ENCODE measurements at regions not wholly inside any gene's neighbourhood (a gene's known extent, or its start where the extent isn't known, plus 50 kb on each side); places are given as distances from the start of the nearest gene placed in this dataset.

DNA sequence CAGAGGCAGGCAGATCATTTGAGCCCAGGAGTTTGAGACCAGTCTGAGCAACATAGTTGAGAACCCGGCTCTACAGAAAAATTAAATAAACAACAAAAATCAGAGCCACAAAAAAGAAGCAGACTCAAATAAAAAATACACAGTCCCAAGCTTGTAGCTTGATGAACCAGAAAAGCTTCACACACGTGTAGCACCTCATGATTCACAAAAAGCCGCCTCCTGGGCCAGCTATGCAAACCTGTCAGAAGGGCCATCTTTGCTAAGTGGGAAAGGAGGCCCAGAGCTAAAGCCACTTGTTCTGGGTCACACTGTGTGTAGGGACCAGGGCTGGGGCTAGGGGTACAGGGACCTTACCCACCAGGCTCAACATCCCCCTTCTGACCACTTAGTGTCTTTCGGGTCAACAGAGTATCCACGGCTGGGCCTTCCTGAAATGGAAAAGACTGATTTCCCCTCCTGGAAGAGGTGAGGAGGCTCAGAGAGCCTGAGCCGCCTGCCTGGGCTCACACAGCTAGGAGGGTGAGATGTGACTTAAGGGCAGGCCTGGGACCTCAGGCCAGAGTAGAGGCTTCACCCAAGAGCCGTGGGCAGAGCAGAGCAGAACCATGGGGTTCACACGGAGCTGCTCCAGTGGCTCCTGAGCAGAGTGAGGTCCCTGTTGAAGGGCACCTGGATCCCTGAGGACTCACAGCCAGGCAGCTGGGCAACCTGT lies 269.6 kb downstream of the PARN start:
- no peak for DNase-seq

DNA sequence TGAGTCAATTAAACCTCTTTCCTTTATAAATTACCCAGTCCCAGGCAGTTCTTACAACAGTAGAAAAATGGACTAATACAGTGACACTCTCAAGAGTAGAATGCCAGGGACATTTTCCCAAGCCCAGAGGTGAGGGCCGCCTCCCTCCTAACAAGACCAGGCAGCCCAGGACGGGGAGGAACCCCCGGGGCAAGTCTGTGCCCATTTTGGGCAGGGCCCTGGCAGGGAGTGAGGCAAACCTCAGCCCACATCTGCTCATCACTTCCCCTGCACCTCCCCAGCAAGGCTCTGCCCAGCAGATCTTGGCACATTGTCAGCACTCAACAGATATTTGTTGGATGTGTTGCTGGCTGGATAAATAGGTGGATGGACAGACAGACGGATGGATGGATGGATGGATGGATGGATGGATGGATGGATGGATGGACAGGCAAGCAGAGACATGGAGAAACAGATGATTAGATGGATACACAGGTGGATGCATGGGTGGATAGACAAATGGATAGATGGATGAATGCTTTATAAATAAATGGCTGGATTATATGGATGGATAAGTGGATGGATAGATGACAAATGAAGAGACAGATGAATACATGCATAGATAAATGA lies 271.3 kb downstream of the PARN start:
- DNase-seq, result no peak

GRCh38 chr16:14357328-14357727 lies 272.7 kb downstream of the PARN start:
- no peak for DNase-seq

DNA sequence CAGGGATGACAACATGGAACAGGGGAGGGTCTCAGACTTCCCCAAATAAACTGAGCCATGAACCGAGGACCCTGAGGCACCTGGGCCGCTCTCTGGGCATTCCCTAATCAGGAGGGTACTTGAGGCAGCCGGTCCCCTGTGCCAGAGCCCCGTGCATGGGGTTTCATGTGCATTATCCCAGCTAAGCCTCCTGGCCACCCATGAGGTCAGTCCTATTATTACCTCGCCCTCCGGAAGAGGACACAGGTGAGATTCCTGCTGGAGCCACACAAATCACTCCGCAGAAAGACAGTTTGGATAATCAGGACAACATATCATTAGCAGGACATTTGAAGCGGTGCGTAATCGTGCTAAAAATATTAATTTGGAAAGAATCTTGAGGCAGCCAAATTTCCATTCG lies 274.0 kb downstream of the PARN start:
- no peak for DNase-seq

GRCh38 chr16:14354561-14355351 lies 275.3 kb downstream of the PARN start:
- no peak for DNase-seq

DNA sequence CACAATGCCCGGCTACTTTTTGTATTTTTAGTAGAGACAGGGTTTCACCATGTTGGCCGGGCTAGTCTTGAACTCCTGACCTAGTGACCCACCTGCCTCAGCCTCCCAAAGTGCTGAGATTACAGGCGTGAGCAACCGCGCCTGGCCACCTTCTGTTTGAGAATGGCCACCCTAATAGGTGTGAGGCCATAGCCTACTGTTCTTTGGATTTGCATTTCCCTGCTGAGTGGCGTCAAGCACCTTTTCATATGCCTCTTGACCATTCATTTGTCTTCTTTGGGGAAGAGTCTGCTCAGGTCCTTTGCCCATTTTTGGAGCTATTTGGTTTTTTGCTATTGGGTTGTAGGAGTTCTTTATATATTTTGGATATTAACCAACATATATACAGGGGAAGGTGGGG lies 276.7 kb downstream of the PARN start:
- DNase-seq, result no peak

DNA sequence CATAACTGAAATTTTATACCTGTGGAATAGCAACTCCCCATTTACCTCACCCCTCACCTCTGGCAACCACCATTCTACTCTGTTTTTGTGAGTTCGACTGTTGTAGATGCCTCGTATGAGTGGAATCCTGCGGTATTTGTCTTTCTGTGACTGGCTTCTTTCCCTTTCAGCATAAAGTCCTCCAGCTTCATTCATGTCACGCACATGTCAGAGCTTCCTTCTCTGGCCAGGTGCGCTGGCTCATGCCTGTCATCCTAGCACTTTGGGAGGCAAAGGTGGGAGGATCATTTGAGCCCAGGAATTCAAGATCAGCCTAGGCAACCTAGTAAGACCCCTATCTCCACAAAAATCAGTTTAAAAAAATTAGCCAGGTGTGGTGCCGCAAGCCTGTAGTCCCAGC lies 278.4 kb downstream of the PARN start:
- no peak for DNase-seq

DNA sequence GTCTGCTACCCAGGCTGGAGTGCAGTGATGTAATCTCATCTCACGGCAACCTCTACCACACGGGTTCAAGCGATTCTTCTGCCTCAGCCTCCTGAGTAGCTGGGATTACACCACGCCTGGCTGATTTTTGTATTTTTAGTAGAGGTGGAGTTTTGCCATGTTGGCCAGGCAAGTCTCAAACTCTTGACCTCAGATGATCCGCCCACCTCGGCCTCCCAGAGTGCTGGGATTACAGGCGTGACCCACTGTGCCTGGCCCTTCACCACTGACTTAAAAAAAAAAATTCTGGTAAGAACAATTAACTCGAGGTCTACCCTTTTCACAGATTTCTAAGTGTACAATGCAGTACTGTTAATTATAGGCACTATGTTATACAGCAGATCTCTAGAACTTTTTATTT lies 279.4 kb downstream of the PARN start:
- no peak for DNase-seq

DNA sequence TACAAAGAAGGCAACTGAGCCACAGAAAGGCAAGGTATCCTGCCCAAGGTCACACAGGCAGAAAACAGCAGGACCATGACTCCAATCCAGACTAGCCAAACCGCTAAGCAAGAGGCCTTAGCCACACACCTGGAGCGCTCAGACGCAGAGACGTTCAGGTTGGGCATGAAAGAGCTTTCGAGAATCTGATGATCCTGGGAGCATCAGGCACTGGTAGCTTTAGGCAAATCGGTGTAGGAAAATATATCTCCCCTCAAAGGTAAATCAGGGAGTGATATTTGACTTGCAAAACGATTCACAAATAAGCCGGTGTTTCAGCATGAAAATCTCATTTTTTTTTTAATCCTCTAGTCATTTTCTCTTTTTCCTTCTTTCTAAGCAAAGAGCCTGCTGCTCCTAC lies 279.0 kb downstream of the MRTFB start:
- DNase-seq, result no peak

- DNase-seq, result no peak
These were observed 276.6 kb downstream of the MRTFB start for GRCh38 chr16:14347706-14348105.

- no peak for DNase-seq
These were observed 275.4 kb downstream of the MRTFB start for GRCh38 chr16:14346278-14347142.

DNA sequence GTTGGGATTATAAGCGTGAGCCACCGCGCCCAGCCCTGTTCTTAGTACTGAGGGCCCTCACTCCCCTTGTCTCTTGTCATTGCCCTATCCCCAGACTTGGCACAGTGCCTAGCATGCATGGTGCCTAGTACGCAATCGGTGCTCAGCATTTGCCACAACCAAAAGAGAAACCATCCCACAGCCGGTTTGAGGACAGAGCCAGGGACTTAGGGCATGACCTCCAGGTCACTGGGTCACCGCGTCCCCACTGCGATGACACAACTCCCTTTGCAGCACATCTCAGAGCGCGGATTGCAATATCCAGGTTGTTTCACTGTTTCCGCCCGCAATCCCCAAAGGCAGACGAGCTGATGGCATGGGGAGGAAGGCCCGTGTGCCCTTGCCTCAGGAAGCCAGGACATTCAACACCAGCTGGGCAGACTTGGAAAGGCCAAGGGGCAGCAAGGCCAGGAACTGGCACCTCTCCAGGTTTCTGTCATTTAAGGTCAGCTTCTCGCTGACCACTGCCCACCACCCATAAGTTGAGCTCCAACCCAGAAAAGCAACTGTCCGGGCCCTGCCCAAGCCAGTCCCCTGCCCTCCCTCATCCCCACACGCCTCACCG lies 274.5 kb downstream of the MRTFB start:
- DNase-seq, result no peak

DNA sequence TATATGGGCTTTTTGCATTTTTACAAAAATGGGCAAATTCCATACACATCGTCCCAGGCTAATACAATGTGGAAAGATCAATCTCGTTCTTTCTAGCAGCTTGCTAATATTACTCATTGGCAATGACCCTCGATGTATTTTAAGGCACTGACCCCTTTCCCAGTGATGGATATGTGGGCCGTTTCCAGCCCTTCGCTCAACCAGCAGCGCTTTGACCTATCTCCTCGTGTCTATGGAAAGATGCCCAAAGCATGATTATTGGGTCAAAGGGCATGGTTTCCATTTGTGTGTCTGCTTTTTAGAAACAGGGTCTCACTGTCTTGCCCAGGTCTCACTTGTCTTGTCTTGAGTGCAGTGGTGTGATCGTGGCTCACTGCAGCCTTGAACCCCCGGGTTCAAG lies 273.8 kb downstream of the MRTFB start:
- DNase-seq, result no peak

DNA sequence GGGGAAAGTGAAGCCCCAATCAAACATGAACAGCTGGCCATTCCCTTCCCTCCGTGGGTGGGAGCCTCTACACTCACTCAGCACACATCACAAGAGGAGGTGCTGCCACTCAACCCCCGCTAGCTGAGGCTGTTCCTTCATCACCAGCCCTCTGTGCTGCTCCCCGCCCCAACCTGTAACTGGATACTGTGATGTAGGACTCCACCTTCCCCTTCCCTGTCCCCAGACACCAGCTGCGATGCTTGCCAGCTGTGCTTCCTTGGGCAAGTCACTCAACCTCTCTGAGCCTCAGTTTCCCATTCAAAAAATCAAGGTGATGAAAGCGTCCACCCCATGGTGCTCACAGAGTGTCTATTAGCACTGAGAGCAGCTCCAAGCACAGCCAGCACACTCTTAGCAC lies 273.2 kb downstream of the MRTFB start:
- DNase-seq, result peak; percentile 25 to 52

GRCh38 chr16:14341324-14342225 lies 270.5 kb downstream of the MRTFB start:
- no peak for DNase-seq

DNA sequence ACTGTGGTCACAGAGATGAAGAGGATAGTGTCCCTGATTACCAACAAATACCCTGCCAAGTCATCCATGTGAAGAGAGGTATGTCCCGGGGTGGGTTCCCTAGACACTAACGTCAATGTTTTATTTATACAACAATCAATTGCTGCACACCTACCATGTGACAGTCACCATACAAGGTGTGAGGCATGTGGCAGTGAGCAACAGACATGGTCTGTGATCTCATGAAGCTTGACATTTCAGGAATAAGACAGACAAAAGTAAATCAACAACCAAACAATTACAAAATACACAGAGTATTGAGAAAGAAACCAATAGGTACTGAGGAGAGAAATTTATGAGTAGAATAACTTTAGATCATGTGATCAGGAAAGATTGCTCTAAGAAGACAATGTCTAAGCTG lies 268.6 kb downstream of the MRTFB start:
- no peak for DNase-seq

DNA sequence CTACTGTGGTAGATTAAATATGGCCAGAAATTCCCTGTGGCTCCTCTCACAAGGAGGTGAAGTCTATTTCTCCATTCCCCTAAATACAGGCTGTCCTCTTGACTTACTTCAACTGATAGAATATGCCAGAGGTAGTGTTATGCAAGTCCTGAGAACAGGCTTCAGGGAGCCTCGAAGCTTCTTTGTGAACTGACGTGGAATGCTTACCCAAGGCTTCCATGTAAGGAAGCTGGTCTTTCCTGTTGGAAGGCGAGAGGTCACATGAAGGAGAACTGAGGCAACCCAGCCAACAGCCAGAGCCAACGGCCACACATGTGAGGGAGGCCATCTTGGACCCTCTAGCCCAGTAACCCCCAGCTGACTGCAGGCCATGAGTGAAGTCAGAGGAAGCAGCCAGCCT lies 267.9 kb downstream of the MRTFB start:
- no peak for DNase-seq

GRCh38 chr16:14338236-14338635 lies 267.1 kb downstream of the MRTFB start:
- DNase-seq, result no peak

- no peak for DNase-seq
These were observed 266.4 kb downstream of the MRTFB start for GRCh38 chr16:14337303-14338191.

- DNase-seq, result peak in 1 of 2 experiments; percentile 28
These were observed 264.2 kb downstream of the MRTFB start for GRCh38 chr16:14335297-14335696.
